ENCODE measurements at regions not wholly inside any gene's neighbourhood (a gene's known extent, or its start where the extent isn't known, plus 50 kb on each side); places are given as distances from the start of the nearest gene placed in this dataset.

DNA sequence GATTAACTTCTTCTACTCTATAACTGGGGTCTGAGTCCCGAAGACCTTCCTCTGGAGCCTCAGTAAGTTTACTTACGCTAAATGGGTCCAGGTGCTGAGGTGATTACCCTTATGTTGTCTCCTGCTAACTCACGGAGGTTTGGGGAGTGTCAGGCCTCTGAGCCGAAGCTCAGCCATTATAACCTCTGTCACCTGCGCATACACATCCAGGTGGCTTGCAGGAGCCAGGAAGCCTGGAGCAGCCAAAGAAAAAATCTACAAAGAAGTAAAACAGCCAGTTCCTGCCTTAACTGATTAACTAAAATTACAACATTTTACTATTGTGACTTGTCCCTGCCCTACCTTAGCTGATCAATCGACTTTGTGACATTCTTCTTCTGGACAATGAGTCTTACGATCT lies 350.7 kb downstream of the GLRX3 start:
- DNase-seq (ENCODE audit: low read depth): no peak

DNA sequence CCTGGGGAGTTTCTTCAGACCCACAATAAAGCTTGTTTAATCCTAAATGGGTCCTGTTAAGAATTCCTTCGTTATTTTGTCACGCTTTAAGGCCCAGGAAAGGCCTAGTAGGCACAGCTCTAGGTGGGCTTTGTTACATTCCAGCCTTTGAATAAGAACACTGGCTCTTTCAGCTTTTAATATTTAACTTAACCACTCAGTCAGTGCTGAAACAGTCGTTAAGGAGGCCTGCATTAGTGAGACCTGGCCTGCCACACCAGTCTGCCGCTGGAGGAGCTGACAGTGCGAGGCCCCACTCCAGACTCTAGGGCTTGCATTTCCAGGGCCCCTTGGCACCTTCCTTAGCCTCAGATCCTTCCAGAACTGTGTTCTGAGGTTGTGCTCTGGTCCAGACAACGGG lies 351.4 kb downstream of the GLRX3 start:
- DNase-seq (ENCODE audit: low read depth): no peak

DNA sequence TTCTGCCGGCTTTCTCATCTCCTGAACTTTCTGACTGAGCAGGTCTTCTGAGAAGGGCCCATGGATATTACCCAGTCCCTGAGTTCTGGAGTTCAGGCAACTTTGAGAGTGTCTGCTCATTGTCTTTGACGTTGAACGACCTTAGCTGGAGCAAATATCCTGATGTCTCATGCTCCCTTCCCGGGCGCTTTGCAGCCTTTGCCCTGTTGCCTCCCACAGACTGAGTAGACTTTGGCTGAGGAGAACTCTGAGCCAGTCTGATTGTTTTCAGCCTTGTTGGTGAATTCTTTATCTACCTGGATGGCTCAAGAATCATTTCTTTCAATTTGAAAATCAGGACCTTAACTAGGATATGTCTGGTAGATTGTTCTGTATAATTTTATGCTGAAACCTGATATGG lies 353.7 kb downstream of the GLRX3 start:
- no peak for DNase-seq (ENCODE audit: low read depth)

DNA sequence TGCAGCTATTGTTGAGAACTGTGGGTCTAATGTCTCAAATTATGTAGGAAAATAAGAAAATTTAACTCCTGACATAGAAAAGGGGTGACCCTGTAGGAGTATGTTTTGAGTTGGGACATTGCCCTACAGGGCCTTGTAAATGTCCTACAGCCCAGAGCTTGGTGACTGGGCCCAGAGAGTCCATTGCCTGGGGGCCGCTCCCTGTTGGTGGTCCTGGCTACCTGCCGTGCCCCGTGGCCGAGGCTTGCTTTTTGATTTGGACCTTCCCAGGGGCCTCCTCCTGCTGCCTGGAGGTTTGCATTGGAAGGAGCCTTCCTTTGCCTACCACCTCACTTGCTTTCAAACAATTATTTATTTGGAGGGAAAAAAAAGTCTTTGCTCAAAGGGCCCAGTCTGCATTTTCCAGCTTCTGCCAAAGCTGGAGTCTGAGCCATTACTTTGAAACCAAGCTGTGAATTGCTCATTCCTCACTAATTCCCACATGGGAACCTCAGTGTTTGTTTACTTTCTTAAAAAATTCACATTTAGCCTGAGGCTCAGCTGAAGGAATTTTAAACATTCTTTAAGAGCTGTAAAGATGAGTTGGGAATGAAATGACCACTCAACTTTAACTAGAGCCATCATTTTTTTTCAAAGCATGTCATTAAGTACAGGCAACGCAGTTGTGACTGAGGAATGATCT lies 355.0 kb downstream of the GLRX3 start:
- DNase-seq (ENCODE audit: low read depth): no peak

DNA sequence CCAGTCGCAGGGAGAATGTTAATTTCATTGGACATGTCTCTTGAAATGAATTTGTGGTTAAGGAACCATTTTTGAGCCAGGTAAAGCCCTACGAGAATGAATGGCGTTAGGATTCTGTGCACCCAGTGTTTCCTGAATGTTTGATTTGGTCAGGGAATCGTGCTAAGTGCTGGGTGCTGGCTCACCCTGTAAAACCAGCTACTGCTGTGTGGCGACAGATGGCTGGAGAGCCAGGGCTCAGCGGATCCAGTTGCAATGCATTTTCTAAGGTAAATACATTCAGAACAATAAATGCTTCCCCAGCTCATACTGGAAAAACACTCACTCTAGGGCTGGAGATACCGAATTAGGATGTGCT lies 355.5 kb downstream of the GLRX3 start:
- no peak for DNase-seq (ENCODE audit: low read depth)

DNA sequence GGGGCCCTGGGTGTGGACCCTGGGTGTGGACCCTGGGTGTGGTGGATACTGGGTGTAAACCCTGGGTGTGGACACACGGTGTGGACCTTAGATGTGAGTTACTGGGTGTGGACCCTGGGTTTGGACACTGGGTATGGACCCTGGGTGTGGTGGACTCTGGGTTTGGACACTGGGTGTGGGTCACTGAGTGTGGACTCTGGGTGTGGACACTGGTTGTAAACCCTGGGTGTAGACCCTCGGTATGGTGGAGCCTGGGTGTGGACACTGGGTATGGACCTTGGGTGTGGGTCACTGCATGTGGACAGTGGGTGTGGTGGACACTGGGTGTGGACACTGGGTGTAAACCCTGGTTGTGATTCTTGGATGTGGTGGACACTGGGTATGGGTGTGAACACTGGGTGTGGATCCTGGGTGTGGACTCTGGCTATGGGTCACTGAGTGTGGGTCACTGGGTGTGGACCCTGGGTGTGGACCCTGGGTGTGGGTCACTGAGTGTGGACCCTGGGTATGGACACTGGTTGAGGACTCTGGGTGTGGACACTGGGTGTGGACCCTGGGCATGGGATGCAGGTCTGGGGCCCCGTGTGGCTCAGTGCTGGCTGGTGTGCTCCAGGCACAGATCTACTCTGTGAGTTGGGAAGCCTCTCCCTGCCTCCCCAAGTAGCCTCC lies 356.2 kb downstream of the GLRX3 start:
- DNase-seq (ENCODE audit: low read depth): no peak

DNA sequence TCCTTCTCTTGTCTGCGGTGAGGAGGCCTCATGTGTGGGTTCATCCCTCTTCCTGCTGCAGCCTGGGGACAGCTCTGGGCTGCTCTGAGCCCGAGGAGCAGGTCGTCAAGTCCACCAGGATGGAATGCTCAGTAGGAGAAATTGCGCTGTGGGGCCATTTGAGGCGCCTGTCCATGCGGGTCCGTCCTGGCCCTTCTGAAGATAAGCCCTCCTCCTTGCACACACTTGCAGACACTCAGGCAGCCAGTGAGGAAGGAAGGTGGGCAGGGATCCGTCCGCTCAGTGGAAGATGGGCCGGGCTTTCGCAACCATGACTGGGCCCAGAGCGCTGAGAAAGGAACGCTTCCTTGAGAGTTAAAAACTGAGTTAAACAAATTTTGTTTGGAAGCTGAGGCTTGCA lies 356.8 kb downstream of the GLRX3 start:
- DNase-seq (ENCODE audit: low read depth): no peak

DNA sequence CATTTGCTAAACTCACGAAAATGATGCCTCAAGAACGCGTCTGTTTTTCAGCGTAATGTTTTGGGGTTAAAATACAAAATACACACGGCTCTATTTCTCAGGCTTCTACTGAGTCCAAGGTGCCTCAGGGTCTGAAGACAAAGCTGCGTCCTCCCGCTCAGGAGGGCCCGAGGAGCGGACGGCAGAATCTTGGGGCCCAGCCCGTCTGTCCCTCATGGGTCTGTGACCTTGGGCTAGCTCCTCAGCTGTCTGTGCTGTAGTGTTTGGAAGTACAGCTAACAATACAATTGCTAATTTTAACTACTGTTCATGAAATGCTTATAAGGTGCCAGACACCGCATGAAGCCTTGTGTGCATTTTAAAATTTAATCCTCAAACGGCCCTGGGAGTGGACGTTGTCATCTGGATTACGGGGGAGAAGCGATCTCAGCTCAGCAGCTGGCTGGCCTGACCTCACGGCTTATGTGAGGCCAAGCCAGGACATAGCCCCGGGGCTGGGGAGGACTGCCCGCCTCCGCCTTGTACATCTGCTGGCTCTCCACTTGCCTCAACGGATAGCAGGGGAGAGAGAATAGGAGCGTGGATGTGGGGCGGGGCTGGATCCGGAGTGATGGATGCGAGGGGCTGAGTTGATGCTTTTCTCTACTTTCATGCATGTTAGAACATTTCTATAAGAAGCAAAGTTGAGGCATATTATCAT lies 357.4 kb downstream of the GLRX3 start:
- no peak for DNase-seq (ENCODE audit: low read depth)

DNA sequence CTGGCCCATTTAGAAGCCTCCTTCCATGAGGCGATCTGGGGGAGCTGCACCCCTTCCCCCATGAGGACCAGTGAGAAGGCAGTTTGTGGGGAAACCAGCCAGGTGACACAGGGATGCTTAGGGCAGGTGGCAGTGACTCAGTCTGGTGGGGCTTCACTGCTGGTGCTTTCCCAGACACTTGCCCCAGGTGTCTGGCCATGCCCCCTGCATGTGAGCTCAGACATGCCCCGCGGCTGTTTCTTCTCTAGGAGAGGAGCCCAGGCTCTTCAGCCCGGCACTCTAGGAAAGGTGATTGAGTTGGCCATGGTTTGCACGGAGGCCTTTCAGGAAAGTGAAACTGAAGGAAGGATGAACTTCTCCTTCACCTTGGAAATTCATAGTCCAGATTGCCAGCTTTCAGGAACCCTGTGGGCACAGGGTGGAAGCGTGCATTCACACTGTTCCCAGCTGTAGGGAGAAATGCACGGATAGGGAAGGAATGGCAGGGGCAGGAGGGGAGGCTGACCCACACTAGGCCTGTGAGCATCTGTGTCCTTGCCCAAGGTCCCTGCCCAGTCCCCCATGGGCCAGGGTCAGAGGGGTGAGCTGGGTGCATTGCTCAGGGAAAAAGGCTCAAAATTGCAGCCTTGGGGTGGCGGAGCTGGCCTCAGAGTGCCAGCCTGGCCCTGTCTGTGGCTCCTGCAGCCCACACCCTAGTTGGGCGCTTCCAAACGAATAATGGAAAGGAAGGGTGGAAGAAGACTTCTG lies 359.1 kb downstream of the GLRX3 start:
- no peak for DNase-seq (ENCODE audit: low read depth)

DNA sequence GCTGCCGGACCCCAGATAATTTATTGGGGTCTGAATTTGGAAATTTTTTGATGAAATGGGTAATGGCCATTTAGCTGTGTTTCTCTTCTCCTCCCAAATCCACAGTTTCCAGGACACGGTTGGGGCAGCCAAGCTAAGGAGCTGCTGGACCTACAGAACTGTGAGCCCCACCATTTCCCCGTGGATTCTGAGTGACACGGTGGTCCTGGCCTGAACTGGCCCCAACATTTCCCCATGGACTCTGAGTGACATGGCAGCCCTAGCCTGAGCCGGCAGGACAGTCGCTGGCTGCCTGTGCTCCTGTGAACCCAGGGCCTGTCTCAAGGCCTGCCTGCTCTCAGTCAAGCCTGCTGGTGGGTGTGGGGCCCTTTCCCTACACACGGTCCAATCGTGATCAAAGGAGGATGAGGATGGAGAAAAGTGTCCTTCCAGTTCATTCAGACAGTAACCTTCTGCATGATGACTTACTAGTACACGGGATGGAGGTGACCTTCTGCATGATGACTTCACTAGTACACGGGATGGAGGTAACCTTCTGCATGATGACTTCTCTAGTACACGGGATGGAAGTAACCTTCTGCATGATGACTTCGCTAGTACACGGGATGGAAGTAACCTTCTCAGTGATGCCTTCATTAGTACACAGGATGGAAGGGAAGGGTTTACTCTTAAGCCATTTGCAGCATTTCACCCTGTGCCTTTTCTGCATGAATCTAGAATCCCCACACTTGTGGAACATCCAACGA lies 359.9 kb downstream of the GLRX3 start:
- peak; percentile 9 for DNase-seq (ENCODE audit: low read depth)

DNA sequence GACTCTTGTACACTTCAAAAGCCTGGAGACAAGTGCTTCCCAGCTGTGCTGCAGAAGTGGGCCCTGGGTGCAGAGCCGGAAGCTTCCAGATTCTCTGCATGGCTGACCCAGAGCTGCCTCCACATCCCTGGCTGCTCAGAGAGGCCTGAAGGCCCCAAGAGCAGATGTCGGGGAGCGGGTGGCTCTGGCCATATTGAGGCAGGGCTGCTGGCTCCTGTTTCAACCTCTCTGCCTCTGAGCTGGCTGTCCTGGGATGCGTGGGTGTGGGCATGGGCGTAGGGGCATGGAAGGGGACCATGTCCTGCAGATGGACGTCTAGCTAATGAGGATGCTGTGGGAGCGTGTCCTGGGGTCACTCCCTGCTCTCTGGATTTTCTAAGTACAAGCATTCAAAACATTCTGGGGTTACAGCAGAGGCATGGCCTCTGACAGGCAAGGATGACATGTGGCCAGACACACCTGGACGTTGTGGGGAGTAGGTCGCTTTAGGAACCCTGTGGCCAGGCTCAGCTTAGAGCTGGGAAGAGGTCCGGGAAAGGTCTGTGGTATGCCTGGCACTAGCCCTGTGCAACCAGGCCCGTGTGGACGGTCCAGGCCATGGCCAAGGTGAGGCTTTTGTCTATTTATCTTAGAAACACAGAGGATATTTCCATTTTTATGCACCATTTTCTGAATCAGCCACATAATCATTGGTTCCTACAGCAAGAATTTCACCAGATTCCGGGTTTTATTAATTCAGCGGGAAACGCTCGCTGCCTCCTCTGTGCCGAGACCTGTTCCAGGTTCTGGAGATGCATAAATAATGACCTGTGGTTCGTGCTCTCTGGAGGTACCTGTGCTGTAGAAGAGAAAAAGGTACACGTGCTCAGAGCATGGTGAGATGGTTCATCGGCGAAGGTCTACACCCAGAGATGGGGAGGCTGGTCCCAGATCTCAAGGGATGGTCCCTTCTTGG lies 361.1 kb downstream of the GLRX3 start:
- DNase-seq (ENCODE audit: low read depth): no peak

DNA sequence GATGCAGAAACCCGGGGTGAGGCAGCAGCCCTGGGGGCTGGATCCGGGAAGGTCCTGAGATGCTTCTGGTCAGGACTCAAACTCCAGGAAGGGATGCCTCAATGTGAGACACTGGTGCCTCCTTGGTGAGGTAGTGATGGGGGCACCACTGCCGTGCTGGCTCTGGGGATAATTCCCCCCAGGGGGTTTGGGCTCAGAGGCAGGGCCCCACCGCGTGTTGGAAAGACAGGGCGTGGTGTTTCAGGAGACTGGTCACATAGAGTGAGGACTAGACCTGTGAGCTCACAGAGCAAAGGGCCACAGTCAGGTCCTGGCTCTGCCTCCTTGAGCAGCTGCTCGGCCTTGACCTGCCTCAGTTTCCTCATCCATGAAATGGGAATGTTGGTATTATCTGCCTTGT lies 361.9 kb downstream of the GLRX3 start:
- DNase-seq (ENCODE audit: low read depth): no peak

DNA sequence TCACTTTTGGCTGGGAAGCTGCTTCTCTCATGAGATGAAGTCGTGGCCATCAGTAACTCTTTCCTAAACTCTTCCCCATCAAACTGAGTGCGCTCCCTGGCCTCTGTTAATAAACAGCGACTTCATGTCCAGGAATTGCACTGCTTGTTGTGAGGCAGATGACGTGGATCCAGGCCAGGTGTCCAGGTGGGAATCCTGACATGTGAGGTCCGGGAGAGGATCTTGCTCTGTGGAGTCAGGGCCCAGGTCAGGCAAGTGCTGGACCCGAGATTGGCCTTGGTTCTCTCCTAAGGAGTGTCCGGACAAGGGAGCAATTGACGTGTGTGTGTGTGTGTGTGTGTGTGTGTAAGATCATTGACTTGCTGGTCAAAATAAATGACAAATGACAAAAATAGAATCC lies 362.7 kb downstream of the GLRX3 start:
- DNase-seq (ENCODE audit: low read depth): no peak

DNA sequence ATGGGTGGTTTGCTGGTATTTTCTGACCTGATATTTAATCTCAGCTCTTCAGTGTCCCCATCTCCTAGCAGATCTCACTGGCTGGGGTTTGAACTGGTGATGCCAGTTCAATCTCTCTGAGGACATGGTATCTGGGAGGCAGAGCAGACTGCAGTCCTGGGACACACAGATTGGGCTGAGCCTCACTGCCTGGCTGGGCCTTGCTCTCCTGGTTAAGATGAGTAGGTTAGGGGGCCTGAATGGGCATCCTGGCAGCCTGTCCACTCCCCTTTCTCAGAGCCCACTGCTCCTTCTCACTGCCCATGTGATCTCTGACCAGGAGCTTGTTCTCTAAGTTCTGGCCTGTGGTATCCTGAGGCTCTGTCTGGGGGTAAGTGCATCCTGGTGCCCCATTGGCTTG lies 363.4 kb downstream of the GLRX3 start:
- DNase-seq (ENCODE audit: low read depth): no peak

DNA sequence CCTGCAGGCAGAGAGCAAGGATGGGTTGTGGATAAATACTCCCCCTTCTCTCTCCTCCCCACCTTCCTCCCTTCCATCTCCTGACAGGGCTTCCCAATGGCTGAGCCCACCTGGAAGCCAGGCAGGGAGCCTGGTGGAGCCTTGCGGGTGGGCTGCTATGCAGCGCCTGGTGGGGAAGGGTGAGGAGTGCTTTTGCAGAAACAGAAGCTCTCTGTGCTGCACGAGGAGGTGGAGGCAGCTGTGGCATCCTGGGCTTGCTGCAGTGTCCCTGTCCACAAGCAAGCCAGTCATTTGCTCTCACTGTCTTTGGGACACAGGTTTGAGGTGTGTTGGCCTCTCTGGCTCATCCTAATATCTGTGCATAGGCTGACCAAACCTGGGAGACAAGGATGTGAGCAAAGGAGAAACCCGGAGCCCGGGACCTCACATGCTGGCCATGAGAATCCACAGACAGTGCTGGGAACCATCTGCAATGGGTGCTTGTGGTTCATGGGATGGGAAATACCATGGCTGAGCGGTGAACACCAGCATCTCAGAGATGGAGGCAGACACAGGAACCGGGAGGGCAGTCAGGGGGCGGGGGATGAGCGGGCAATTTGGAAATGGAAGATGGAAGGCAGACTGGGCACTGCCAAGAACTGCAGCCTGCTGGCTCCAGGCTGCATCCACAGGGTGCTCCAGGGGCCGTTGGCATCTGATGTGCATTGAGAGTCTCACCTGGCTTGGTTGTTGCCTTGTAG lies 364.2 kb downstream of the GLRX3 start:
- DNase-seq (ENCODE audit: low read depth): no peak

DNA sequence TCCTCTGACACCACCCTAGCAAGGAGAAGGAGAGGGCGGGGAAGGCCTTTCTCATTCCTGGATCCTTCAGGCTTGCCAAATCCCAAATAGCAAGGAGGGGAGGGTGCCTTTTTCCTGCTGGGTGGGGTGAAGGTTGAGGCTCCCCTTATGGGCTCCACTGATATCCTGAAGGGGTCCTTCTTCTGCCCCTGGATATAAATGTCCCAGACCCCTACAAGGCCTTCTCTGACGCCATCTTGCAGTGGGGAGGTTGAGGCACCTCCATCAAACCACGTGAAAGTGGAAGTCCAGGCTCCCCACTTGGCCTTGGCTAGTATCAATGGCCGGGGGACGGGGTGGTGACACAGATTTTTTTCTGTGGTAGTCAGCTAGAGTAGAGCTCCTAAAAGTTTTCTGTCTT lies 371.3 kb downstream of the GLRX3 start:
- no peak for DNase-seq (ENCODE audit: low read depth)

DNA sequence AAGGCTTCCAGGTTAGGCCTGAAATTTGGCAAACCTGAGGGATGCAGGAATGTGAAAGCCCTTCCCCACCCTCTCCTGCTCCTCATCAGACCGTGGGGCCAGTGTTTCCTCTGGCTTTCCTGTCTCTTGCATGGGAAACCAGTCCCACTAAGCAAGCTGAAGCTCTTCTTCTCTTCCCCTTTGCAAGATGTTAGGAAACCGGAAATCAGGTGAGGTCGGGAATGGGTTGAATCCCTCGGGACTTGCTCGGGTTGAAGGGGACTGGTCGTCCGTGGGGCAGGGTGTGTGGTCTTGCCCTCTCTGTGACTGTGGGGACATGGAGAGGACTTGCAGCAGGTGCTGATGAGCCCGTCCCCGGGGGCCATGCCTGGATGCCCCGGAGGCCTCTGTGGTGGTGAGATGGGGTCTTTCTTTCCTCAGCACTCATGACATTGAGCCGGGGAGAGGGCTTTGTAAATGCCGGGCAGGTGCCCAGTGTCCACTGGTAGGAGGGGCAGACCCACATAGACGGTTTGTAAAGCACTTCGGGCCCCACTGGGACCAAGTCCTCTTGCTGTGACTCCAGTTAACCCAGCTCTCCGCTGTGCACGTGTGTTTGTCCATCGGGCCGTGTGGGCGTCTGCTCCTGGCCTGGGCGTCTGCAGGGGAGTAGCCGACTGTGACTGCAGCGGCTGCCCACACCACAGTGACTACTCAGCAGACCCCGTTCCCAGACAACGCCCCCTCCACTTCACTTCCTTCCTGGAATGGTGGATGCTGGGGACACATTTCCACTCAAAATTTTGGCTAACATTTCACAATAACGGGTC lies 373.9 kb downstream of the GLRX3 start:
- DNase-seq (ENCODE audit: low read depth): no peak

DNA sequence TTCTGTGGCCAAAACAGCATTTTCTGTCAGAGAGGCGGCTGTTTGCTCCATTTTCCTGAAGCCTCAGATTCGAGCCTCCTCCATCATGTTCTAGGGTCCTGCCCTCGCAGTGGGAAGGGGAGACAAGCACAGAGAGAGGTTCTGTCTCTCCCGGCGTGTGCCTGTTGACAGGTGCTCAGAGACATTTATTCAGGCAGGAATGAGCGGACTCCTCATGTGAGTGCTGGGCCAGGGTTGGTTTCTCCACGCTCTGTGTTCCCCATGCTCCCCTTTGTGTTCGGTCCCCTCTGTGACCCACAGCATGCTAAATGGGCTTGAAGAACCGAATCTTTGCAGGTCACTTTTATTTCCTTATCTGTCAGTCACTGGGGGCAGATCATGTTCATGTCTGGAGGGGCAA lies 374.6 kb downstream of the GLRX3 start:
- DNase-seq (ENCODE audit: low read depth): no peak

DNA sequence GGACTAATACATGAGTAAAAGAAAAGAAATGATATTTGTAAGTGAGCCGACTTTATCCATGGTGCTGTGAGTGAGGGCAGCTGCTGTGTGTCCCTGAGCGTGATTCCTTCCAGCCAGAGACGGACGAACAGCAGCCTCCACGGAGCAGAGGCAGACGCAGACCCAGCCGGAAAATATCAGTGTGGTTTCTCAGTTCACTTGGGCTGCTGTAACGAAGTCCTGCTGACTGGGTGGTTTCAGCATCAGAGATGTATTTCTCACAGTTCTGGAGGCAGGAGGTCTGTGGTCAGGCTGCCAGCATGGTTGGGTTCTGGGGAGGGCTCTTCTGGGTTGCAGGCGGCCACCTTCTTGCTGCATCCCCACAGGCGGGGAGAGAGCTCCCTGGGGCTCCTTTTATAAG lies 375.6 kb downstream of the GLRX3 start:
- DNase-seq (ENCODE audit: low read depth): no peak

Measured in fibroblast of gingiva (primary cell).